ENCODE measurements at regions not wholly inside any gene's neighbourhood (a gene's known extent, or its start where the extent isn't known, plus 50 kb on each side); places are given as distances from the start of the nearest gene placed in this dataset.

- WGBS, 2 experiments (ENCODE audit: extremely low coverage in 2 of 2, insufficient read length in 1 of 2): no CpG with 5 or more reads among the region's 4 CpGs
- ATAC-seq (ENCODE audit: low read depth): peak; percentile 88
- H3K79me1 ChIP-seq (ENCODE audit: low read depth in 1 of 2, low read length in 2 of 2): no peaks in the 10 kb centered on the region
Measured at GRCh38 chr5:15003511-15003920, 131.9 kb upstream of the ANKH start.

More at GRCh38 chr5:15003511-15003920, 131.9 kb upstream of the ANKH start:
- Histone ChIP-seq H3K18ac (ENCODE audit: low read depth, low read length) (no peak overlapping the region), H2AK5ac (ENCODE audit: low read depth, low read length) (no peak overlapping the region), H3K23ac (ENCODE audit: low read depth, low read length) (no peak overlapping the region), H3K9ac (ENCODE audit: low read depth, low read length) (no peak overlapping the region), H3K4ac (ENCODE audit: low read depth, low read length) (no peak overlapping the region), H2AK9ac (replicated peaks; ENCODE audit: low read depth, low read length, poor library complexity) (no peak overlapping the region), H2BK120ac (ENCODE audit: low read depth, low read length) (no peak overlapping the region), H2BK15ac (ENCODE audit: low read depth, low read length) (no peak overlapping the region), H3K14ac (replicated peaks; ENCODE audit: low read depth, low read length) (no peak overlapping the region), H2BK20ac (ENCODE audit: low read depth, low read length) (no peak overlapping the region), H4K91ac (ENCODE audit: insufficient read depth, low read depth, low read length) (no peak overlapping the region), H2AFZ (replicated peaks; ENCODE audit: low read length, poor library complexity) (no peak overlapping the region), H3K27ac (ENCODE audit: insufficient read depth, low read length) (no peak overlapping the region), H3K27me3 (ENCODE audit: control insufficient read depth, insufficient read depth, low read length) (peaks cover 9% of the 10 kb centered on the region; the same call in 1 of the 2 replicates), H3K9me1 (ENCODE audit: insufficient read depth, low read length) (no peaks in the 10 kb centered on the region), H3K4me2 (ENCODE audit: low read depth, low read length) (no peak overlapping the region), H3K36me3 (ENCODE audit: control insufficient read depth, insufficient read depth, low read length) (no peaks in the 10 kb centered on the region), H2BK5ac (ENCODE audit: low read depth, low read length, poor library complexity, severe bottlenecking) (no peak overlapping the region), H4K5ac (ENCODE audit: low read depth, low read length) (no peak overlapping the region), H4K20me1 (ENCODE audit: insufficient read depth, low read length) (no peaks in the 10 kb centered on the region), H3K56ac (ENCODE audit: extremely low read depth, insufficient read depth, low read length) (no peak overlapping the region), H3K4me1 (ENCODE audit: control insufficient read depth, insufficient read depth, low read length) (peaks cover 3% of the 10 kb centered on the region; the same call in 1 of the 2 replicates), H3K9me3 (ENCODE audit: control insufficient read depth, insufficient read depth, low read length) (peaks cover 2% of the 10 kb centered on the region; the same call in 1 of the 2 replicates), H3K4me3 (ENCODE audit: insufficient read depth, low read depth, low read length) (no peak overlapping the region), H4K8ac (ENCODE audit: low read depth in 2 of 2, low read length in 2 of 2) (no peak overlapping the region)
- peak; percentile 75 for DNase-seq
- in situ Hi-C loops (cut with MboI; ENCODE audit: low sequenced_read_pairs) (loop anchor here (5.0 to 25.0 kb wide), 3 partner anchors 129 to 591 kb away; partner anchors contain the start of gene ANKH), intact Hi-C loops (cut with micrococcal nuclease) (loop anchor here (1.0 kb wide), 3 partner anchors 131 to 318 kb away; no protein-coding TSS in a partner anchor), dilution Hi-C loops (cut with HindIII; ENCODE audit: low sequenced_read_pairs, unreplicated experiment) (no loop called here)
- CTCF ChIA-PET: interaction anchor here (0.6 to 3.9 kb wide), 12 partner anchors 17 to 496 kb away, joined by 3 to 30 read pairs (median 4); no protein-coding TSS in a partner anchor
- no TSS peak for BruUV-seq (replicated peaks)
- POLR2A ChIA-PET (ENCODE audit: unreplicated experiment): interaction anchor here (0.6 kb wide), 1 partner anchor 214 kb away, joined by 3 read pairs; no protein-coding TSS in a partner anchor
- TF ChIP-seq MAFK (IDR thresholded peaks at IDR 0.05; ENCODE audit: low read depth, low read length) (no peak), BHLHE40 (IDR thresholded peaks at IDR 0.05; ENCODE audit: low read depth, low read length) (peak; percentile 13; the same call in 1 of the 2 replicates), CEBPB (IDR thresholded peaks at IDR 0.05; ENCODE audit: low read depth, low read length) (no peak), ELK1 (IDR thresholded peaks at IDR 0.05; ENCODE audit: borderline replicate concordance, low read depth, low read length) (no peak), RCOR1 (IDR thresholded peaks at IDR 0.05; ENCODE audit: insufficient replicate concordance, low read length) (no peak), POLR2A (IDR thresholded peaks at IDR 0.05; ENCODE audit: low read depth, low read length) (no peak), SMC3 (IDR thresholded peaks at IDR 0.05; ENCODE audit: low read depth, low read length) (peak; percentile 94), MXI1 (IDR thresholded peaks at IDR 0.05; ENCODE audit: borderline replicate concordance, low read depth, low read length) (no peak), RFX5 (IDR thresholded peaks at IDR 0.05; ENCODE audit: low read depth, low read length) (no peak), RAD21 (IDR thresholded peaks at IDR 0.05; ENCODE audit: low read length) (peak; percentile 92), MAZ (IDR thresholded peaks at IDR 0.05; ENCODE audit: borderline replicate concordance, low read depth, low read length) (peak; percentile 74; the same call in 1 of the 2 replicates)
- TF ChIP-seq, protein P1, sequence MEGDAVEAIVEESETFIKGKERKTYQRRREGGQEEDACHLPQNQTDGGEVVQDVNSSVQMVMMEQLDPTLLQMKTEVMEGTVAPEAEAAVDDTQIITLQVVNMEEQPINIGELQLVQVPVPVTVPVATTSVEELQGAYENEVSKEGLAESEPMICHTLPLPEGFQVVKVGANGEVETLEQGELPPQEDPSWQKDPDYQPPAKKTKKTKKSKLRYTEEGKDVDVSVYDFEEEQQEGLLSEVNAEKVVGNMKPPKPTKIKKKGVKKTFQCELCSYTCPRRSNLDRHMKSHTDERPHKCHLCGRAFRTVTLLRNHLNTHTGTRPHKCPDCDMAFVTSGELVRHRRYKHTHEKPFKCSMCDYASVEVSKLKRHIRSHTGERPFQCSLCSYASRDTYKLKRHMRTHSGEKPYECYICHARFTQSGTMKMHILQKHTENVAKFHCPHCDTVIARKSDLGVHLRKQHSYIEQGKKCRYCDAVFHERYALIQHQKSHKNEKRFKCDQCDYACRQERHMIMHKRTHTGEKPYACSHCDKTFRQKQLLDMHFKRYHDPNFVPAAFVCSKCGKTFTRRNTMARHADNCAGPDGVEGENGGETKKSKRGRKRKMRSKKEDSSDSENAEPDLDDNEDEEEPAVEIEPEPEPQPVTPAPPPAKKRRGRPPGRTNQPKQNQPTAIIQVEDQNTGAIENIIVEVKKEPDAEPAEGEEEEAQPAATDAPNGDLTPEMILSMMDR (conservative IDR thresholded peaks at IDR 0.05; ENCODE audit: low read depth, low read length): peak; percentile 91

Data from IMR-90 (cell line).